HepG2 (cell line): ENCODE measurements at regions not wholly inside any gene's neighbourhood (a gene's known extent, or its start where the extent isn't known, plus 50 kb on each side); places are given as distances from the start of the nearest gene placed in this dataset.

Experiments
- ATAC-seq: fragments of 200-7000 bp; cut with Tn5 transposase; 3 replicates; pipeline ENCODE4 v1.9.1; 2020; ENCODE audit warnings: mild to moderate bottlenecking, moderate library complexity
- BruUV-seq: library from RNA; stranded (reverse); fragments of 400-500 nt; replicated peaks from 2 replicates; lab custom pipeline; 2021; lab: Mats Ljungman, UMichigan
- CTCF ChIA-PET: fragments of 300-600 bp; formaldehyde crosslinking; extraction: SDS; loops from one replicate; lab custom pipeline; 2021; ENCODE audit warnings: low total read pairs, inconsistent platforms, low intra/inter-chr PET ratio; lab: Yijun Ruan, JAX
- POLR2A ChIA-PET: fragments of 350-600 bp; sonication (Branson Sonifier 250); formaldehyde crosslinking; loops from one replicate; lab custom pipeline; 2020; ENCODE audit warnings: antibody characterized with exemption, inconsistent platforms; lab: Yijun Ruan, JAX
- DNase-seq: peaks from one replicate; pipeline ENCODE4 v3.0.0-alpha.2; 2015; ENCODE audit warnings: low spot score
- FAIRE-seq: peaks from 3 replicates; lab custom pipeline; 2011; peaks lifted over from hg19 to GRCh38; lab: Jason Lieb, UNC
- H2AFZ ChIP-seq: one replicate; pipeline ENCODE4 v1.6.1; 2011; ENCODE audit warnings: low read length, inconsistent platforms
- H3K27ac ChIP-seq: fragments of 300-600 bp; 3 replicates; pipeline ENCODE4 v1.8.0; 2011; ENCODE audit warnings: mixed run types, mild to moderate bottlenecking, mixed read lengths, low read length, inconsistent platforms; ENCODE audit not compliant: insufficient read depth; ENCODE audit errors: extremely low read length
- H3K27me3 ChIP-seq, 2 experiments: fragments of 200-600 bp in 1 of 2; 2 replicates in 1 of 2; 3 replicates in 1 of 2; pipeline versions ENCODE4 v1.6.0 to v1.8.0; 2011; ENCODE audit warnings: low read length in 2 of 2, mild to moderate bottlenecking in 2 of 2, moderate library complexity in 2 of 2, inconsistent platforms in 1 of 2; ENCODE audit not compliant: insufficient read depth in 2 of 2, control insufficient read depth in 1 of 2
- H3K36me3 ChIP-seq, 2 experiments: fragments of 200-600 bp in 1 of 2; replicated peaks in 1 of 2; 2 replicates in 1 of 2; 3 replicates in 1 of 2; pipeline versions ENCODE4 v1.5.1 to v1.8.0; 2011; ENCODE audit warnings: low read length in 2 of 2, inconsistent platforms in 1 of 2; ENCODE audit not compliant: insufficient read depth in 2 of 2, control insufficient read depth in 1 of 2
- H3K4me1 ChIP-seq: 2 replicates; pipeline ENCODE4 v1.5.1; 2012; ENCODE audit warnings: low read length, inconsistent platforms; ENCODE audit not compliant: insufficient read depth
- H3K4me2 ChIP-seq: 2 replicates; pipeline ENCODE4 v1.6.0; 2011; ENCODE audit warnings: low read depth, low read length, inconsistent platforms
- H3K4me3 ChIP-seq, 3 experiments: fragments of 200-600 bp in 1 of 3; sonication (generic), shearing (Covaris generic) in 1 of 3; replicated peaks in 1 of 3; 2 replicates each; pipeline ENCODE4 v1.5.1; 2011 to 2016; ENCODE audit warnings: low read length in 3 of 3, inconsistent platforms in 2 of 3, low read depth in 2 of 3, mild to moderate bottlenecking in 2 of 3, control low read depth in 1 of 3, mixed read lengths in 1 of 3; ENCODE audit not compliant: insufficient read depth in 1 of 3
- H3K79me2 ChIP-seq: one replicate; pipeline ENCODE4 v1.6.1; 2011; ENCODE audit warnings: low read length, inconsistent platforms; ENCODE audit not compliant: insufficient read depth
- H3K9ac ChIP-seq: 2 replicates; pipeline ENCODE4 v1.6.0; 2011; ENCODE audit warnings: mild to moderate bottlenecking, low read depth, low read length, inconsistent platforms; ENCODE audit not compliant: insufficient read depth
- H3K9me3 ChIP-seq: 2 replicates; pipeline ENCODE4 v1.5.1; 2012; ENCODE audit warnings: mild to moderate bottlenecking, low read length
- H4K20me1 ChIP-seq: 2 replicates; pipeline ENCODE4 v1.6.0; 2011; ENCODE audit warnings: inconsistent platforms, mild to moderate bottlenecking, low read length, moderate library complexity; ENCODE audit not compliant: insufficient read depth
- HNF1A ChIP-seq, 2 experiments: sonication (generic) in 1 of 2; formaldehyde crosslinking in 1 of 2; IDR thresholded peaks; 2 replicates each; pipeline versions ENCODE4 v1.4.0 to v1.6.1; 2016 to 2020; ENCODE audit warnings: borderline replicate concordance in 1 of 2, low read depth in 1 of 2, mild to moderate bottlenecking in 1 of 2, missing genetic modification reagents in 1 of 2
- HOMEZ ChIP-seq: IDR thresholded peaks from 2 replicates; pipeline ENCODE4 v1.6.1; 2016; ENCODE audit warnings: low read depth
- RFX3 ChIP-seq: IDR thresholded peaks from 2 replicates; pipeline ENCODE4 v1.6.1; 2016; ENCODE audit warnings: missing biosample characterization, missing genetic modification reagents
- SPEN ChIP-seq: sonication (generic); formaldehyde crosslinking; IDR thresholded peaks from 2 replicates; pipeline ENCODE4 v1.5.1; 2020; ENCODE audit warnings: low read depth, mild to moderate bottlenecking, missing genetic modification reagents
- TBX3 ChIP-seq: fragments of 450-650 bp; IDR thresholded peaks from 2 replicates; pipeline ENCODE4 v1.6.1; 2017; ENCODE audit warnings: antibody characterized with exemption, mild to moderate bottlenecking, inconsistent platforms, borderline replicate concordance
- UBTF ChIP-seq: sonication (generic); formaldehyde crosslinking; IDR thresholded peaks from 2 replicates; pipeline ENCODE4 v1.4.0; 2020; ENCODE audit warnings: mild to moderate bottlenecking, missing genetic modification reagents
- ZNF350 ChIP-seq: sonication (generic); formaldehyde crosslinking; IDR thresholded peaks from 2 replicates; pipeline ENCODE4 v1.4.0; 2020; ENCODE audit warnings: mild to moderate bottlenecking, low read depth, missing genetic modification reagents, borderline replicate concordance
- ZNF569 ChIP-seq: sonication (generic); formaldehyde crosslinking; IDR thresholded peaks from 2 replicates; pipeline ENCODE4 v1.5.0; 2020; ENCODE audit warnings: mild to moderate bottlenecking, missing genetic modification reagents, moderate library complexity, borderline replicate concordance
- ZNF878 ChIP-seq: sonication (generic); formaldehyde crosslinking; IDR thresholded peaks from 2 replicates; pipeline ENCODE4 v1.8.1; 2023; ENCODE audit warnings: mild to moderate bottlenecking, missing genetic modification reagents, moderate library complexity
- WGBS: methylation state at CpG from one replicate; pipeline ENCODE4 v1.1.6; 2017; ENCODE audit warnings: low lambda C conversion rate; 5-methylcytosine and 5-hydroxymethylcytosine counted together
- in situ Hi-C: cut with HindIII; loops from 2 replicates; pipeline ENCODE4 v1.10.0; 2017; ENCODE audit warnings: low pct_unique_long_range_greater_than_20kb; ENCODE audit not compliant: extremely low pct_ligation_motif_present
- intact Hi-C: fragments of 100-400 bp; cut with micrococcal nuclease; formaldehyde crosslinking; loops from one replicate; pipeline ENCODE4 v1.10.0; 2022; ENCODE audit not compliant: unreplicated experiment
- TF ChIP-seq, protein P1 (sequence below): sonication (generic); formaldehyde crosslinking; IDR thresholded peaks from 2 replicates; pipeline ENCODE4 v1.8.0; 2022; ENCODE audit warnings: missing genetic modification reagents, mild to moderate bottlenecking, moderate library complexity, borderline replicate concordance
- TF ChIP-seq, protein P2 (sequence below): sonication (generic); formaldehyde crosslinking; IDR thresholded peaks from 2 replicates; pipeline ENCODE4 v1.4.0; 2020; ENCODE audit warnings: missing genetic modification reagents

DNA sequence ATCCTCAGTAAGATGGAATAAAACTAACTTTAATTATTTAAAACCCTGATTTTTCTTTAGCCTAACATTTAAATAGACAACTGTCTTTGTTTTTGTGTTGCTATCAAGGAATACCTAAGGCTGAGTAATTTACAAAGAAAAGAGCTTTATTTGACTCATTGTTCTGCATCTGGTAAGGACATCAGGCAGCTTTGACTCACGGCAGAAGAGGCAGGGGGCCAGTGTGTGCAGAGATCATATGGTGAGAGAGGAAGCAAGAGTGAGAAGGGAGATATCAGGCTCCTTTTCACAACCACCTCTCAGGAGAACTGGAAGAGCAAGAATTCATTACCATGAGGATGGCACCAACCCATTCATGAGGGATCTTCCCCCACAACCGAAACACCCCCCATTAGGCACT, 64.6 kb upstream of the TFPI start (continued):
- no peak for TF ChIP-seq UBTF

GRCh38 chr2:187627153-187627552, 72.9 kb upstream of the TFPI start:
- H3K4me2 ChIP-seq = no peak overlapping the region
- ChIA-PET POLR2A (no interaction called here), CTCF (no interaction called here)
- ATAC-seq (no peak), DNase-seq (no peak), FAIRE-seq (no peak)
- intact Hi-C loops (no loop called here), in situ Hi-C loops (no loop called here)
- no peaks in the 10 kb centered on the region for H3K36me3 ChIP-seq
- WGBS = 14% methylated on average over 3 of the region's 3 CpGs
- H3K27me3 ChIP-seq = no peaks in the 10 kb centered on the region
- H3K4me3 ChIP-seq = no peak overlapping the region
- H4K20me1 ChIP-seq = no peaks in the 10 kb centered on the region
- no peak overlapping the region for H3K27ac ChIP-seq
- H3K9ac ChIP-seq = no peak overlapping the region
- H3K9me3 ChIP-seq = no peaks in the 10 kb centered on the region
- no TSS peak for BruUV-seq
- no peak overlapping the region for H2AFZ ChIP-seq
- H3K79me2 ChIP-seq = no peaks in the 10 kb centered on the region
- H3K4me1 ChIP-seq = no peaks in the 10 kb centered on the region
- TF ChIP-seq ZNF878 (CRISPR knock-in tag) (no peak), RFX3 (CRISPR knock-in tag) (no peak), TBX3 (no peak), SPEN (CRISPR knock-in tag) (no peak), ZNF350 (no peak), HOMEZ (CRISPR knock-in tag) (no peak), HNF1A (IDR thresholded peaks at IDR 0.05; ENCODE audit: low read depth) (no peak), HNF1A (CRISPR knock-in tag; IDR thresholded peaks at IDR 0.05; ENCODE audit: borderline replicate concordance) (no peak), ZNF569 (CRISPR knock-in tag) (no peak)
- TF ChIP-seq, protein P1, sequence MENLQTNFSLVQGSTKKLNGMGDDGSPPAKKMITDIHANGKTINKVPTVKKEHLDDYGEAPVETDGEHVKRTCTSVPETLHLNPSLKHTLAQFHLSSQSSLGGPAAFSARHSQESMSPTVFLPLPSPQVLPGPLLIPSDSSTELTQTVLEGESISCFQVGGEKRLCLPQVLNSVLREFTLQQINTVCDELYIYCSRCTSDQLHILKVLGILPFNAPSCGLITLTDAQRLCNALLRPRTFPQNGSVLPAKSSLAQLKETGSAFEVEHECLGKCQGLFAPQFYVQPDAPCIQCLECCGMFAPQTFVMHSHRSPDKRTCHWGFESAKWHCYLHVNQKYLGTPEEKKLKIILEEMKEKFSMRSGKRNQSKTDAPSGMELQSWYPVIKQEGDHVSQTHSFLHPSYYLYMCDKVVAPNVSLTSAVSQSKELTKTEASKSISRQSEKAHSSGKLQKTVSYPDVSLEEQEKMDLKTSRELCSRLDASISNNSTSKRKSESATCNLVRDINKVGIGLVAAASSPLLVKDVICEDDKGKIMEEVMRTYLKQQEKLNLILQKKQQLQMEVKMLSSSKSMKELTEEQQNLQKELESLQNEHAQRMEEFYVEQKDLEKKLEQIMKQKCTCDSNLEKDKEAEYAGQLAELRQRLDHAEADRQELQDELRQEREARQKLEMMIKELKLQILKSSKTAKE (CRISPR knock-in tag) = no peak
- TF ChIP-seq, protein P2, sequence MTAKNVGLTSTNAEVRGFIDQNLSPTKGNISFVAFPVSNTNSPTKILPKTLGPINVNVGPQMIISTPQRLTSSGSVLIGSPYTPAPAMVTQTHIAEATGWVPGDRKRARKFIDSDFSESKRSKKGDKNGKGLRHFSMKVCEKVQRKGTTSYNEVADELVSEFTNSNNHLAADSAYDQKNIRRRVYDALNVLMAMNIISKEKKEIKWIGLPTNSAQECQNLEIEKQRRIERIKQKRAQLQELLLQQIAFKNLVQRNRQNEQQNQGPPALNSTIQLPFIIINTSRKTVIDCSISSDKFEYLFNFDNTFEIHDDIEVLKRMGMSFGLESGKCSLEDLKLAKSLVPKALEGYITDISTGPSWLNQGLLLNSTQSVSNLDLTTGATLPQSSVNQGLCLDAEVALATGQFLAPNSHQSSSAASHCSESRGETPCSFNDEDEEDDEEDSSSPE (CRISPR knock-in tag) = no peak
